ENCODE measurements at regions not wholly inside any gene's neighbourhood (a gene's known extent, or its start where the extent isn't known, plus 50 kb on each side); places are given as distances from the start of the nearest gene placed in this dataset.

DNA sequence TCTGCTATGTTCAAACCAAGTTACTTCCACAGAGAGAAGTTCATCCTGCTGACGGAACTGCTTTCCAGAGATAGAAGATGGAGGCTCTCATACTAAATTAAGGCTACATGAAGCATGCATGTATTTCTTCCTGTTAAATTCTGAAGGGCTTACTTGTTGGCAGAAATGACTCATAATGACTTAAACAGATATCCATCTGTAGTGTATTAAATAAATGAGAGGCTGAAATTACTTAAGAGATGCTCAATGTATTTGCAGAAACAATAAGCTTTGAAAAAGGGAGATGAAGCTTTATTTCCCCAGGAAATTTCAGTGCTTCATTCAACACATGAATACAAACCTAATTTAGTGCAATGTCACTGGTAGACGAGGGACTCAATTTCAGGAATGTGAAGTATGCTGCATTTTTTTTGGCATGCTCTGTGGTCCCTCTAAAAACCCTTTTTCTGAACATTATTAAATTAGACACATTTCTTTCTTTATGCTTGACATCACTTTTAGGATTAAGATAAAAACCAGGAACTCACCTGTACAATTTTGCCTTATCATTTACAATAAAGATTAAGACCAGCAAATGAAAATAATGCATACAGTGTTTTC, 759.1 kb upstream of the POU3F4 start:
- H3K79me2 ChIP-seq (ENCODE audit: insufficient read depth, low read length): no peaks in the 10 kb centered on the region
- no peak overlapping the region for H3K4me3 ChIP-seq (ENCODE audit: insufficient read depth, low read length)
- H3K36me3 ChIP-seq (ENCODE audit: insufficient read depth, low read length): no peaks in the 10 kb centered on the region
- no peak overlapping the region for H3K27ac ChIP-seq (ENCODE audit: low read depth, low read length)
- no peaks in the 10 kb centered on the region for H3K9me3 ChIP-seq (ENCODE audit: low read depth, low read length)
- no peak overlapping the region for H3K4me2 ChIP-seq (ENCODE audit: insufficient read depth, low read length)
- H3K27me3 ChIP-seq (ENCODE audit: insufficient read depth, low read length): no peaks in the 10 kb centered on the region
- TF ChIP-seq, protein P1, sequence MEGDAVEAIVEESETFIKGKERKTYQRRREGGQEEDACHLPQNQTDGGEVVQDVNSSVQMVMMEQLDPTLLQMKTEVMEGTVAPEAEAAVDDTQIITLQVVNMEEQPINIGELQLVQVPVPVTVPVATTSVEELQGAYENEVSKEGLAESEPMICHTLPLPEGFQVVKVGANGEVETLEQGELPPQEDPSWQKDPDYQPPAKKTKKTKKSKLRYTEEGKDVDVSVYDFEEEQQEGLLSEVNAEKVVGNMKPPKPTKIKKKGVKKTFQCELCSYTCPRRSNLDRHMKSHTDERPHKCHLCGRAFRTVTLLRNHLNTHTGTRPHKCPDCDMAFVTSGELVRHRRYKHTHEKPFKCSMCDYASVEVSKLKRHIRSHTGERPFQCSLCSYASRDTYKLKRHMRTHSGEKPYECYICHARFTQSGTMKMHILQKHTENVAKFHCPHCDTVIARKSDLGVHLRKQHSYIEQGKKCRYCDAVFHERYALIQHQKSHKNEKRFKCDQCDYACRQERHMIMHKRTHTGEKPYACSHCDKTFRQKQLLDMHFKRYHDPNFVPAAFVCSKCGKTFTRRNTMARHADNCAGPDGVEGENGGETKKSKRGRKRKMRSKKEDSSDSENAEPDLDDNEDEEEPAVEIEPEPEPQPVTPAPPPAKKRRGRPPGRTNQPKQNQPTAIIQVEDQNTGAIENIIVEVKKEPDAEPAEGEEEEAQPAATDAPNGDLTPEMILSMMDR (IDR thresholded peaks at IDR 0.05; ENCODE audit: extremely low read depth, low read depth, low read length): no peak
- no peaks in the 10 kb centered on the region for H4K20me1 ChIP-seq (ENCODE audit: insufficient read depth, low read length)
- DNase-seq (ENCODE audit: insufficient read length, low spot score, missing footprints): no peak
- no peak overlapping the region for H2AFZ ChIP-seq (ENCODE audit: low read length)
- no peaks in the 10 kb centered on the region for H3K4me1 ChIP-seq (ENCODE audit: insufficient read depth, low read length)

DNA sequence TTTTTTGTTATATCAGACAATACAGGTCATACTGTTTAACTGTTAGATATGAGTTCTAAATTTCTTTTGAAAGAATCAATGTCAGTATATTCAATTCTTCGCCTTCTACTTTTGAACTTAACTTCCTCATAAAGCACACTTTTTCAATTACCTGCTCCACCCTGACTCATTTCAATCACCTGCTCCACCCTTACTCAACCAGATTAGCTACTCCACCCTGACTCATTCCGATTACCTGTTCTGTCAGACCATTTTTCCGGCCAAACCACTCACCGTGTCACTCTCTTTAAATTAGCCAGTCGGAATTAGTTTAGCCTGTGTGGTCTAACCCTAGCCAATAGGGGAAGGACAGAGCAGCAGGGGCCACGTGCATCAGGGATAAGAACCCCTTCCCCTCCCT, 751.8 kb upstream of the POU3F4 start:
- Histone ChIP-seq H3K4me2 (ENCODE audit: insufficient read depth, low read length) (no peak overlapping the region), H3K4me1 (ENCODE audit: insufficient read depth, low read length) (no peaks in the 10 kb centered on the region), H3K36me3 (ENCODE audit: insufficient read depth, low read length) (no peaks in the 10 kb centered on the region), H3K79me2 (ENCODE audit: insufficient read depth, low read length) (no peaks in the 10 kb centered on the region), H3K27me3 (ENCODE audit: insufficient read depth, low read length) (no peaks in the 10 kb centered on the region), H3K4me3 (ENCODE audit: insufficient read depth, low read length) (no peak overlapping the region), H2AFZ (ENCODE audit: low read length) (no peak overlapping the region), H3K27ac (ENCODE audit: low read depth, low read length) (no peak overlapping the region), H3K9me3 (ENCODE audit: low read depth, low read length) (no peaks in the 10 kb centered on the region), H4K20me1 (ENCODE audit: insufficient read depth, low read length) (no peaks in the 10 kb centered on the region)
- TF ChIP-seq, protein P1 (IDR thresholded peaks at IDR 0.05; ENCODE audit: extremely low read depth, low read depth, low read length): no peak
- no peak for DNase-seq (ENCODE audit: insufficient read length, low spot score, missing footprints)

DNA sequence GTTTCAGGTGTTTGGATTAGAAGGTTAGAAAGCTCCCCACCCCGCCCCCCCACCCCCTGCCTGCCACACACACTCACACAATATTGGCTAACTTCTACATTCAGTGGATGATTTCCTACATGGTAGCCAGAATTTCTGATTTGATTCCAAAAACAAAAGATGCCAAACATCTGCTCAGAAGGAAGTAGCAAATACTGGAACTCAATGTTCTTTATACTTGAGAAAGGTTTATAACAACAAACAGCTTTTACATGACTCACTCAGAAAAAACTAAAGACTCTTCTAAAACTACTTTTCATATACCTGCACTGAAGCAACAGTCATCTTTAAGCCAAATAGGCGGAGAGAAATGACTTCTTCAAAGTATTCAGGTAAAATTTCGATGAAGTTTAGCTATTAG, 750.5 kb upstream of the POU3F4 start:
- H3K9me3 ChIP-seq (ENCODE audit: low read depth, low read length): no peaks in the 10 kb centered on the region
- H3K4me3 ChIP-seq (ENCODE audit: insufficient read depth, low read length): no peak overlapping the region
- DNase-seq (ENCODE audit: insufficient read length, low spot score, missing footprints): no peak
- H3K4me1 ChIP-seq (ENCODE audit: insufficient read depth, low read length): no peaks in the 10 kb centered on the region
- no peaks in the 10 kb centered on the region for H3K36me3 ChIP-seq (ENCODE audit: insufficient read depth, low read length)
- TF ChIP-seq, protein P1 (IDR thresholded peaks at IDR 0.05; ENCODE audit: extremely low read depth, low read depth, low read length): no peak
- H3K27me3 ChIP-seq (ENCODE audit: insufficient read depth, low read length): no peaks in the 10 kb centered on the region
- H3K27ac ChIP-seq (ENCODE audit: low read depth, low read length): no peak overlapping the region
- no peak overlapping the region for H2AFZ ChIP-seq (ENCODE audit: low read length)
- no peaks in the 10 kb centered on the region for H4K20me1 ChIP-seq (ENCODE audit: insufficient read depth, low read length)
- no peaks in the 10 kb centered on the region for H3K79me2 ChIP-seq (ENCODE audit: insufficient read depth, low read length)
- H3K4me2 ChIP-seq (ENCODE audit: insufficient read depth, low read length): no peak overlapping the region

DNA sequence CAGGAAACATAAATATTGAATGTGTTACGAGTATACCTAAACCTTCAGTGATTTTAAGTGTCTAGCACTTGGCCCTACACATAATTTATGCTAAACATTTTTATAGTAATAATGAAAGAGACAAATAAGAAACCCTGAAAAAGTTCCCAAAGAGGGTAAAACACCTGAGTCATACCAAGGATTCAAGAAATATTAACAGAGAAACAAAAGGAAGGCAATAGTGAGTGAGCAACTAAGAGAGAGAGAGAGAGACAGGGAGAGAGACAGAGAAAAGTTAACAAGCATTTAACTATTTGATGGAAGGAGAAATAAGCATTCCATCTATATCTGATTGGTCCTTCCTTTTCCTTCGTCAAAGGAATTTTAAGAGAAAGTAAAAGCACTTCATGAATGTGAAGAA, 743.6 kb upstream of the POU3F4 start:
- TF ChIP-seq, protein P1 (IDR thresholded peaks at IDR 0.05; ENCODE audit: extremely low read depth, low read depth, low read length): no peak
- H3K27ac ChIP-seq (ENCODE audit: low read depth, low read length): no peak overlapping the region
- DNase-seq (ENCODE audit: insufficient read length, low spot score, missing footprints): no peak
- no peaks in the 10 kb centered on the region for H3K4me1 ChIP-seq (ENCODE audit: insufficient read depth, low read length)
- no peaks in the 10 kb centered on the region for H3K27me3 ChIP-seq (ENCODE audit: insufficient read depth, low read length)
- no peak overlapping the region for H3K4me2 ChIP-seq (ENCODE audit: insufficient read depth, low read length)
- no peak overlapping the region for H3K4me3 ChIP-seq (ENCODE audit: insufficient read depth, low read length)
- no peaks in the 10 kb centered on the region for H3K9me3 ChIP-seq (ENCODE audit: low read depth, low read length)
- no peaks in the 10 kb centered on the region for H3K36me3 ChIP-seq (ENCODE audit: insufficient read depth, low read length)
- H3K79me2 ChIP-seq (ENCODE audit: insufficient read depth, low read length): no peaks in the 10 kb centered on the region
- no peak overlapping the region for H2AFZ ChIP-seq (ENCODE audit: low read length)
- no peaks in the 10 kb centered on the region for H4K20me1 ChIP-seq (ENCODE audit: insufficient read depth, low read length)
